Chondrocyte (in vitro differentiated cells): ENCODE measurements at regions not wholly inside any gene's neighbourhood (a gene's known extent, or its start where the extent isn't known, plus 50 kb on each side); places are given as distances from the start of the nearest gene placed in this dataset.

Experiments
- DNase-seq: peaks from one replicate; pipeline ENCODE4 v3.0.0; 2021; ENCODE audit warnings: mixed read lengths, low spot score
- H3K27ac Mint-ChIP-seq: one replicate; pipeline ENCODE4 v1.8.0; 2021; ENCODE audit warnings: mild to moderate bottlenecking, moderate library complexity, mixed read lengths; ENCODE audit not compliant: unreplicated experiment
- H3K27me3 Mint-ChIP-seq: 2 replicates; pipeline ENCODE4 v1.8.0; 2021; ENCODE audit warnings: low read depth, mixed read lengths
- H3K36me3 Mint-ChIP-seq: 2 replicates; pipeline ENCODE4 v1.8.0; 2021; ENCODE audit warnings: low read depth, mixed read lengths
- H3K4me1 Mint-ChIP-seq: 2 replicates; pipeline ENCODE4 v1.8.0; 2021; ENCODE audit warnings: low read depth, mild to moderate bottlenecking, mixed read lengths
- H3K4me3 Mint-ChIP-seq: one replicate; pipeline ENCODE4 v1.8.0; 2021; ENCODE audit warnings: mild to moderate bottlenecking, moderate library complexity, mixed read lengths; ENCODE audit not compliant: unreplicated experiment
- H3K9me3 Mint-ChIP-seq: 2 replicates; pipeline ENCODE4 v1.8.0; 2021; ENCODE audit warnings: low read depth, mixed read lengths
- TF ChIP-seq, protein P1 (sequence below): fragments of 200-600 bp; sonication (generic); IDR thresholded peaks from 2 replicates; pipeline ENCODE4 v1.5.0; 2021; ENCODE audit warnings: antibody characterized with exemption, mild to moderate bottlenecking, moderate library complexity

DNA sequence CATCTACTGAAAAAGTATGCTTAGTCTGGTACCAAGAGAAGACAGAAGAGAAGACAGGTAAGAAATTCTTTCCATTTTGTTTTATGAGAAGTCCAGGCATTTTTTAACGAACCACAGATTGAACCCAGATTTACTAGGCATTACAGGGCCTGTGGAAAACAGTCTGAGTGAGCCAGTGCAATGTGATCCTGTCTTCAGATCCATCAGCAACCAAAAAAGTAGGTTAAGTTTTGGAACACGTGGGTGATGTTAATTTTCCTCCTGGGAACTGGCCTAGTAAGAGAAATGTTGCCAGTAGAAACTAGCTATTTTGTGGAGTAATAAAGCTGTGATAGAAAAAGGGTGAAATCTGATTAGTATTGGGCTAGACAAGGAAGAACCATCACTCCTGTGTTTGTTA lies 440.9 kb upstream of the SEL1L start:
- H3K4me1 Mint-ChIP-seq = no peaks in the 10 kb centered on the region
- H3K27me3 Mint-ChIP-seq = no peaks in the 10 kb centered on the region
- DNase-seq = no peak
- TF ChIP-seq, protein P1, sequence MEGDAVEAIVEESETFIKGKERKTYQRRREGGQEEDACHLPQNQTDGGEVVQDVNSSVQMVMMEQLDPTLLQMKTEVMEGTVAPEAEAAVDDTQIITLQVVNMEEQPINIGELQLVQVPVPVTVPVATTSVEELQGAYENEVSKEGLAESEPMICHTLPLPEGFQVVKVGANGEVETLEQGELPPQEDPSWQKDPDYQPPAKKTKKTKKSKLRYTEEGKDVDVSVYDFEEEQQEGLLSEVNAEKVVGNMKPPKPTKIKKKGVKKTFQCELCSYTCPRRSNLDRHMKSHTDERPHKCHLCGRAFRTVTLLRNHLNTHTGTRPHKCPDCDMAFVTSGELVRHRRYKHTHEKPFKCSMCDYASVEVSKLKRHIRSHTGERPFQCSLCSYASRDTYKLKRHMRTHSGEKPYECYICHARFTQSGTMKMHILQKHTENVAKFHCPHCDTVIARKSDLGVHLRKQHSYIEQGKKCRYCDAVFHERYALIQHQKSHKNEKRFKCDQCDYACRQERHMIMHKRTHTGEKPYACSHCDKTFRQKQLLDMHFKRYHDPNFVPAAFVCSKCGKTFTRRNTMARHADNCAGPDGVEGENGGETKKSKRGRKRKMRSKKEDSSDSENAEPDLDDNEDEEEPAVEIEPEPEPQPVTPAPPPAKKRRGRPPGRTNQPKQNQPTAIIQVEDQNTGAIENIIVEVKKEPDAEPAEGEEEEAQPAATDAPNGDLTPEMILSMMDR = no peak
- H3K27ac Mint-ChIP-seq = no peak overlapping the region
- no peaks in the 10 kb centered on the region for H3K36me3 Mint-ChIP-seq
- H3K9me3 Mint-ChIP-seq = peaks cover 29% of the 10 kb centered on the region
- no peak overlapping the region for H3K4me3 Mint-ChIP-seq

GRCh38 chr14:81980601-81981306 lies 447.1 kb upstream of the SEL1L start:
- TF ChIP-seq, protein P1 = no peak
- H3K27ac Mint-ChIP-seq = no peak overlapping the region
- no peaks in the 10 kb centered on the region for H3K36me3 Mint-ChIP-seq
- no peak overlapping the region for H3K4me3 Mint-ChIP-seq
- no peaks in the 10 kb centered on the region for H3K4me1 Mint-ChIP-seq
- no peak for DNase-seq
- H3K27me3 Mint-ChIP-seq = no peaks in the 10 kb centered on the region
- peaks cover 5% of the 10 kb centered on the region for H3K9me3 Mint-ChIP-seq

- Mint-ChIP-seq H3K9me3 (peaks cover 5% of the 10 kb centered on the region), H3K4me3 (no peak overlapping the region), H3K27ac (no peak overlapping the region), H3K27me3 (no peaks in the 10 kb centered on the region), H3K36me3 (no peaks in the 10 kb centered on the region), H3K4me1 (no peaks in the 10 kb centered on the region)
- DNase-seq = no peak
- TF ChIP-seq, protein P1 = no peak
Measured at GRCh38 chr14:81981307-81981675, 447.6 kb upstream of the SEL1L start.

- Mint-ChIP-seq H3K36me3 (no peaks in the 10 kb centered on the region), H3K27me3 (no peaks in the 10 kb centered on the region), H3K4me1 (no peaks in the 10 kb centered on the region), H3K4me3 (no peak overlapping the region), H3K27ac (no peak overlapping the region), H3K9me3 (peaks cover 4% of the 10 kb centered on the region)
- DNase-seq = no peak
- TF ChIP-seq, protein P1 = no peak
Measured at GRCh38 chr14:81982046-81982445, 448.4 kb upstream of the SEL1L start.

DNA sequence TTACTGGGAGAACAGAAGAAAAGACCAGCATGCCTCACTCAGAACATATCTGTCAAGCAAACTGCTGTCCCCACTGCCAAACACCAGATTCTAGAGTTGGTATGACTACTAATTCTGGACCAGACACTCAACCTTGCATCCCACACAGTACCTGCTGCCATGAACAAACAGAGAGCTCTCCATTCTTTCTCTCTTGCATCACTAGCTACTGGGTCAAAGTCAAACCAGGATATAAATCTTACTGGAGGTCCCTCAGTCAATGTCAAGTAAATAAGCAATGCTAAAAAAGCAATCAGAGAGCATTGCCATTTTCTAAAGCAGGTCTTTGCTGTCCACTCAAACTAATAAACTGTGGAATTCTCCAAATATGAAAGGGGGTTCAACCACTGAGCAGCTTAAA lies 452.4 kb upstream of the SEL1L start:
- no peak overlapping the region for H3K4me3 Mint-ChIP-seq
- no peaks in the 10 kb centered on the region for H3K36me3 Mint-ChIP-seq
- peaks cover 6% of the 10 kb centered on the region for H3K27me3 Mint-ChIP-seq
- H3K4me1 Mint-ChIP-seq = no peaks in the 10 kb centered on the region
- TF ChIP-seq, protein P1 = no peak
- H3K9me3 Mint-ChIP-seq = no peaks in the 10 kb centered on the region
- no peak for DNase-seq
- H3K27ac Mint-ChIP-seq = no peak overlapping the region
